GM23338 (cell line): ENCODE measurements at regions not wholly inside any gene's neighbourhood (a gene's known extent, or its start where the extent isn't known, plus 50 kb on each side); places are given as distances from the start of the nearest gene placed in this dataset.

Source experiments
- ATAC-seq: fragments of 200-7000 bp; cut with Tn5 transposase; 3 replicates; pipeline ENCODE4 v1.9.1; 2020
- DNase-seq: peaks from one replicate; pipeline ENCODE4 v3.0.0-alpha.2; 2015; ENCODE audit warnings: low spot score
- H2AFZ ChIP-seq: fragments of 200-600 bp; sonication (generic); 2 replicates; pipeline ENCODE4 v1.8.0; 2016; ENCODE audit warnings: antibody characterized with exemption, mild to moderate bottlenecking, moderate library complexity
- H3F3A ChIP-seq: fragments of 200-600 bp; sonication (generic); replicated peaks from 2 replicates; pipeline ENCODE4 v1.8.0; 2017; ENCODE audit warnings: antibody characterized with exemption, mixed run types, low read depth
- H3K27ac ChIP-seq: fragments of 200-600 bp; sonication (generic); 2 replicates; pipeline ENCODE4 v1.6.1; 2016; ENCODE audit warnings: low read depth
- H3K27me3 ChIP-seq: fragments of 200-600 bp; sonication (generic); 2 replicates; pipeline ENCODE4 v1.8.0; 2016; ENCODE audit warnings: mild to moderate bottlenecking, mixed run types, moderate library complexity; ENCODE audit not compliant: insufficient read depth
- H3K36me3 ChIP-seq: fragments of 200-600 bp; sonication (generic); 2 replicates; pipeline ENCODE4 v1.8.0; 2016; ENCODE audit warnings: mild to moderate bottlenecking; ENCODE audit not compliant: insufficient read depth
- H3K4me1 ChIP-seq: fragments of 200-600 bp; sonication (generic); 2 replicates; pipeline ENCODE4 v1.8.0; 2016; ENCODE audit warnings: mild to moderate bottlenecking, moderate library complexity; ENCODE audit not compliant: insufficient read depth
- H3K4me2 ChIP-seq: fragments of 200-600 bp; sonication (generic); 2 replicates; pipeline ENCODE4 v1.7.1; 2017; ENCODE audit warnings: mixed run types
- H3K4me3 ChIP-seq: fragments of 200-600 bp; sonication (generic); 2 replicates; pipeline ENCODE4 v1.6.1; 2016; ENCODE audit warnings: mixed run types
- H3K79me2 ChIP-seq: fragments of 200-600 bp; sonication (generic); replicated peaks from 2 replicates; pipeline ENCODE4 v1.8.0; 2017; ENCODE audit warnings: mild to moderate bottlenecking; ENCODE audit not compliant: insufficient read depth
- H3K9me2 ChIP-seq: fragments of 200-600 bp; sonication (generic); 2 replicates; pipeline ENCODE4 v1.8.0; 2017; ENCODE audit not compliant: insufficient read depth
- H4K20me1 ChIP-seq: fragments of 200-600 bp; sonication (generic); replicated peaks from 2 replicates; pipeline ENCODE4 v1.8.0; 2017; ENCODE audit warnings: mild to moderate bottlenecking; ENCODE audit not compliant: insufficient read depth
- H3K27ac Mint-ChIP-seq: 2 replicates; pipeline ENCODE4 v1.8.0; 2020; ENCODE audit warnings: inconsistent platforms, mild to moderate bottlenecking, moderate library complexity, mixed read lengths
- H3K27me3 Mint-ChIP-seq: 3 replicates; pipeline ENCODE4 v1.8.0; 2022; ENCODE audit warnings: low read depth, mild to moderate bottlenecking, moderate library complexity, mixed read lengths, inconsistent platforms; ENCODE audit not compliant: insufficient read depth, poor library complexity
- H3K36me3 Mint-ChIP-seq: 3 replicates; pipeline ENCODE4 v1.8.0; 2021; ENCODE audit warnings: low read depth, mild to moderate bottlenecking, inconsistent platforms, moderate library complexity, mixed read lengths
- H3K4me1 Mint-ChIP-seq: 3 replicates; pipeline ENCODE4 v1.8.0; 2020; ENCODE audit warnings: mild to moderate bottlenecking, inconsistent platforms, mixed read lengths
- H3K4me3 Mint-ChIP-seq: 3 replicates; pipeline ENCODE4 v1.8.0; 2021; ENCODE audit warnings: moderate library complexity, mild to moderate bottlenecking, inconsistent platforms, mixed read lengths
- H3K9me3 Mint-ChIP-seq: 3 replicates; pipeline ENCODE4 v1.8.0; 2020; ENCODE audit warnings: moderate library complexity, mild to moderate bottlenecking, inconsistent platforms, mixed read lengths
- CREB1 ChIP-seq: fragments of 250-450 bp; sonication (Bioruptor Pico); IDR thresholded peaks from 2 replicates; pipeline ENCODE4 v1.5.0; 2020; ENCODE audit warnings: low read depth, mild to moderate bottlenecking, moderate library complexity
- CTCF ChIP-seq, 2 experiments: fragments of 200-600 bp in 1 of 2; sonication (generic) in 1 of 2; conservative IDR thresholded peaks; 2 replicates each; pipeline versions ENCODE4 v1.5.1 to v1.6.1; 2016 to 2017; ENCODE audit warnings: antibody characterized with exemption in 2 of 2, low read depth in 2 of 2, mild to moderate bottlenecking in 2 of 2, moderate library complexity in 1 of 2
- ETS1 ChIP-seq: IDR thresholded peaks from 2 replicates; pipeline ENCODE4 v1.6.1; 2016; ENCODE audit warnings: antibody characterized with exemption
- EZH2 ChIP-seq: fragments of 200-600 bp; sonication (generic); IDR thresholded peaks from one replicate; pipeline ENCODE4 v1.8.0; 2017; ENCODE audit warnings: antibody characterized with exemption, mild to moderate bottlenecking, low read depth; ENCODE audit not compliant: unreplicated experiment
- JUNB ChIP-seq: IDR thresholded peaks from one replicate; pipeline ENCODE4 v1.6.1; 2016; ENCODE audit warnings: antibody characterized with exemption; ENCODE audit not compliant: unreplicated experiment
- NANOG ChIP-seq: IDR thresholded peaks from 2 replicates; pipeline ENCODE4 v1.6.1; 2016; ENCODE audit warnings: antibody characterized with exemption, borderline replicate concordance
- POLR2AphosphoS5 ChIP-seq: IDR thresholded peaks from 2 replicates; pipeline ENCODE4 v1.6.1; 2016; ENCODE audit warnings: antibody characterized with exemption, low read depth
- REST ChIP-seq: IDR thresholded peaks from one replicate; pipeline ENCODE4 v1.6.1; 2018; ENCODE audit warnings: antibody characterized with exemption; ENCODE audit not compliant: unreplicated experiment
- STAT1 ChIP-seq: IDR thresholded peaks from one replicate; pipeline ENCODE4 v1.6.1; 2016; ENCODE audit warnings: antibody characterized with exemption; ENCODE audit not compliant: unreplicated experiment
- ZNF114 ChIP-seq: fragments of 250-450 bp; sonication (Bioruptor Pico); IDR thresholded peaks from 2 replicates; pipeline ENCODE4 v1.5.0; 2020; ENCODE audit warnings: mild to moderate bottlenecking, moderate library complexity
- ZNF331 ChIP-seq: fragments of 250-450 bp; sonication (Bioruptor Pico); IDR thresholded peaks from 2 replicates; pipeline ENCODE4 v1.5.0; 2020; ENCODE audit warnings: low read depth, mild to moderate bottlenecking, moderate library complexity
- ZNF462 ChIP-seq: fragments of 250-450 bp; sonication (Bioruptor Pico); IDR thresholded peaks from 2 replicates; pipeline ENCODE4 v1.5.0; 2020; ENCODE audit warnings: mild to moderate bottlenecking, moderate library complexity

- Histone ChIP-seq H3K9me2 (no peaks in the 10 kb centered on the region), H3K36me3 (no peaks in the 10 kb centered on the region), H2AFZ (no peak overlapping the region), H3F3A (no peaks in the 10 kb centered on the region), H3K27me3 (no peaks in the 10 kb centered on the region), H3K27ac (no peak overlapping the region), H3K4me3 (no peak overlapping the region), H3K4me1 (no peaks in the 10 kb centered on the region), H3K4me2 (no peak overlapping the region), H3K79me2 (no peaks in the 10 kb centered on the region), H4K20me1 (no peaks in the 10 kb centered on the region)
- H3K4me3 Mint-ChIP-seq, result no peak overlapping the region
- H3K4me1 Mint-ChIP-seq, result no peaks in the 10 kb centered on the region
- DNase-seq (no peak), ATAC-seq (no peak)
- no peaks in the 10 kb centered on the region; the same call in 2 of the 3 replicates for H3K36me3 Mint-ChIP-seq
- H3K9me3 Mint-ChIP-seq, result no peaks in the 10 kb centered on the region; the same call in 2 of the 3 replicates
- H3K27ac Mint-ChIP-seq, result no peak overlapping the region
- H3K27me3 Mint-ChIP-seq, result no peaks in the 10 kb centered on the region
- no peak for TF ChIP-seq NANOG
- no peak for TF ChIP-seq JUNB
- TF ChIP-seq ZNF114, result no peak
- no peak for TF ChIP-seq REST
- no peak for TF ChIP-seq ZNF462 (CRISPR knock-in tag)
- no peak for TF ChIP-seq ZNF331 (CRISPR knock-in tag)
- TF ChIP-seq ETS1, result no peak
- no peak for TF ChIP-seq EZH2
- TF ChIP-seq POLR2AphosphoS5, result no peak
- no peak for TF ChIP-seq STAT1
- no peak for TF ChIP-seq CTCF (conservative IDR thresholded peaks at IDR 0.05; ENCODE audit: low read depth in 2 of 2)
- TF ChIP-seq CREB1 (CRISPR knock-in tag), result no peak
Observed at GRCh38 chrX:42531441-42531840, 246.5 kb downstream of the PPP1R2C start.
